Sigmoid colon (tissue), 4 donors: ENCODE measurements at regions not wholly inside any gene's neighbourhood (a gene's known extent, or its start where the extent isn't known, plus 50 kb on each side); places are given as distances from the start of the nearest gene placed in this dataset.

ENCODE experiments used
- CTCF ChIP-seq, 4 experiments: fragments of 450-650 bp in 3 of 4; fragments of 200-600 bp in 1 of 4; IDR thresholded peaks; one replicate each; pipeline ENCODE4 v1.5.1; 2016 to 2019; ENCODE audit warnings: antibody characterized with exemption in 4 of 4, mild to moderate bottlenecking in 3 of 4, moderate library complexity in 2 of 4
- EP300 ChIP-seq, 4 donors: sonication (generic); formaldehyde crosslinking; IDR thresholded peaks; one replicate each; pipeline ENCODE4 v1.6.1; 2017; ENCODE audit warnings: antibody characterized with exemption in 4 of 4
- POLR2A ChIP-seq, 2 donors: fragments of 450-650 bp; IDR thresholded peaks; one replicate each; pipeline ENCODE4 v1.6.1; 2016; ENCODE audit warnings: antibody characterized with exemption in 2 of 2, mild to moderate bottlenecking in 2 of 2, moderate library complexity in 2 of 2
- POLR2AphosphoS5 ChIP-seq, 4 donors: sonication (generic); formaldehyde crosslinking; IDR thresholded peaks; one replicate each; pipeline ENCODE4 v1.6.1; 2017; ENCODE audit warnings: antibody characterized with exemption in 4 of 4

- TF ChIP-seq POLR2A (IDR thresholded peaks at IDR 0.05) (no peak), CTCF (IDR thresholded peaks at IDR 0.05) (no peak), POLR2AphosphoS5 (IDR thresholded peaks at IDR 0.05) (no peak), EP300 (IDR thresholded peaks at IDR 0.05) (no peak)
Observed at GRCh38 chr13:40345149-40345514, 321.3 kb downstream of the FOXO1 start.
